PC-9 (cell line): ENCODE measurements at regions not wholly inside any gene's neighbourhood (a gene's known extent, or its start where the extent isn't known, plus 50 kb on each side); places are given as distances from the start of the nearest gene placed in this dataset.

ENCODE experiments used
- CTCF ChIP-seq: fragments of 200-600 bp; sonication (generic); conservative IDR thresholded peaks from 2 replicates; pipeline ENCODE4 v1.6.1; 2017; ENCODE audit warnings: mixed run types, antibody characterized with exemption, mild to moderate bottlenecking, moderate library complexity
- EZH2 ChIP-seq: fragments of 200-600 bp; sonication (generic); IDR thresholded peaks from 2 replicates; pipeline ENCODE4 v1.8.0; 2017; ENCODE audit warnings: antibody characterized with exemption, low read depth

GRCh38 chr7:86243171-86243570 is 400.5 kb upstream of the GRM3 start:
- no peak for TF ChIP-seq EZH2
- no peak for TF ChIP-seq CTCF
